Fibroblast of pulmonary artery (primary cell): ENCODE measurements at regions not wholly inside any gene's neighbourhood (a gene's known extent, or its start where the extent isn't known, plus 50 kb on each side); places are given as distances from the start of the nearest gene placed in this dataset.

Experiments used
- DNase-seq: peaks from one replicate; pipeline ENCODE4 v3.0.0-alpha.2; 2010; ENCODE audit warnings: low read depth
- H3K4me3 ChIP-seq: replicated peaks from 2 replicates; pipeline ENCODE4 v1.5.1; 2011; ENCODE audit warnings: low read depth, mild to moderate bottlenecking, control low read depth, low read length, moderate library complexity
- CTCF ChIP-seq: IDR thresholded peaks from 2 replicates; pipeline ENCODE4 v1.5.1; 2011; ENCODE audit warnings: mild to moderate bottlenecking, control low read depth, low read length, inconsistent platforms; ENCODE audit errors: missing control alignments

GRCh38 chr7:117944886-117945285, 71.6 kb upstream of the CTTNBP2 start:
- H3K4me3 ChIP-seq: no peak overlapping the region
- no peak for TF ChIP-seq CTCF
- DNase-seq: no peak

GRCh38 chr7:117946151-117946633, 73.0 kb upstream of the CTTNBP2 start:
- H3K4me3 ChIP-seq: no peak overlapping the region
- no peak for DNase-seq
- no peak for TF ChIP-seq CTCF

- H3K4me3 ChIP-seq: no peak overlapping the region
- no peak for DNase-seq
- no peak for TF ChIP-seq CTCF
Observed at GRCh38 chr7:117949232-117949631, 76.0 kb upstream of the CTTNBP2 start.

- no peak for TF ChIP-seq CTCF
- no peak overlapping the region for H3K4me3 ChIP-seq
- DNase-seq: no peak
Observed at GRCh38 chr7:117950601-117951260, 77.5 kb upstream of the CTTNBP2 start.

GRCh38 chr7:117951285-117951684, 78.0 kb upstream of the CTTNBP2 start:
- H3K4me3 ChIP-seq: no peak overlapping the region
- no peak for TF ChIP-seq CTCF
- DNase-seq: no peak

- no peak for DNase-seq
- H3K4me3 ChIP-seq: no peak overlapping the region
- no peak for TF ChIP-seq CTCF
Observed at GRCh38 chr7:117951691-117952280, 78.5 kb upstream of the CTTNBP2 start.

- TF ChIP-seq CTCF: no peak
- H3K4me3 ChIP-seq: no peak overlapping the region
- no peak for DNase-seq
Observed at GRCh38 chr7:117955046-117955445, 81.8 kb upstream of the CTTNBP2 start.
